SJSA1 (cell line): ENCODE measurements at regions not wholly inside any gene's neighbourhood (a gene's known extent, or its start where the extent isn't known, plus 50 kb on each side); places are given as distances from the start of the nearest gene placed in this dataset.

Source experiments
- DNase-seq, 2 experiments: peaks; one replicate each; pipeline ENCODE4 v3.0.0-alpha.2; 2015 to 2020; ENCODE audit warnings: low spot score in 2 of 2, low read depth in 1 of 2
- H3K27ac ChIP-seq: fragments of 250-450 bp; sonication (Bioruptor Pico); 2 replicates; pipeline ENCODE4 v1.5.1; 2020; ENCODE audit warnings: mild to moderate bottlenecking, moderate library complexity
- H3K27me3 ChIP-seq: fragments of 250-450 bp; sonication (Bioruptor Pico); replicated peaks from 2 replicates; pipeline ENCODE4 v1.5.1; 2020; ENCODE audit warnings: mild to moderate bottlenecking, moderate library complexity
- H3K36me3 ChIP-seq: fragments of 250-450 bp; sonication (Bioruptor Pico); 2 replicates; pipeline ENCODE4 v1.5.1; 2020; ENCODE audit warnings: mild to moderate bottlenecking
- H3K4me1 ChIP-seq: fragments of 250-450 bp; sonication (Bioruptor Pico); replicated peaks from 2 replicates; pipeline ENCODE4 v1.6.1; 2021; ENCODE audit warnings: mild to moderate bottlenecking
- H3K4me3 ChIP-seq: fragments of 250-450 bp; sonication (Bioruptor Pico); 2 replicates; pipeline ENCODE4 v1.5.1; 2020; ENCODE audit warnings: mild to moderate bottlenecking
- H3K9me3 ChIP-seq: fragments of 250-450 bp; sonication (Bioruptor Pico); replicated peaks from 2 replicates; pipeline ENCODE4 v1.5.1; 2020; ENCODE audit warnings: mild to moderate bottlenecking

- H3K4me3 ChIP-seq, result no peak overlapping the region
- H3K27ac ChIP-seq, result no peak overlapping the region; the same call in 1 of the 2 replicates
- H3K9me3 ChIP-seq, result no peaks in the 10 kb centered on the region
- H3K4me1 ChIP-seq, result no peaks in the 10 kb centered on the region
- H3K36me3 ChIP-seq, result no peaks in the 10 kb centered on the region
- H3K27me3 ChIP-seq, result no peaks in the 10 kb centered on the region
- no peak for DNase-seq
Observed at GRCh38 chr2:147792966-147793617, 51.7 kb upstream of the ACVR2A start.

- Histone ChIP-seq H3K27ac (no peak overlapping the region), H3K9me3 (no peaks in the 10 kb centered on the region), H3K27me3 (no peaks in the 10 kb centered on the region), H3K4me1 (no peaks in the 10 kb centered on the region), H3K36me3 (no peaks in the 10 kb centered on the region), H3K4me3 (no peak overlapping the region)
- DNase-seq, result no peak
Observed at GRCh38 chr2:147790580-147790979, 54.2 kb upstream of the ACVR2A start.

GRCh38 chr2:147789720-147790119, 55.1 kb upstream of the ACVR2A start:
- no peak overlapping the region for H3K27ac ChIP-seq
- no peaks in the 10 kb centered on the region for H3K4me1 ChIP-seq
- H3K9me3 ChIP-seq, result no peaks in the 10 kb centered on the region
- no peak overlapping the region for H3K4me3 ChIP-seq
- DNase-seq, result no peak
- no peaks in the 10 kb centered on the region for H3K27me3 ChIP-seq
- H3K36me3 ChIP-seq, result no peaks in the 10 kb centered on the region

- no peak for DNase-seq
- Histone ChIP-seq H3K4me1 (no peaks in the 10 kb centered on the region), H3K27ac (no peak overlapping the region)
Observed at GRCh38 chr2:147789287-147789686, 55.5 kb upstream of the ACVR2A start.

GRCh38 chr2:147782141-147782930, 62.5 kb upstream of the ACVR2A start:
- DNase-seq, result no peak
- no peaks in the 10 kb centered on the region for H3K36me3 ChIP-seq
- no peaks in the 10 kb centered on the region for H3K9me3 ChIP-seq
- H3K4me1 ChIP-seq, result no peaks in the 10 kb centered on the region
- no peaks in the 10 kb centered on the region for H3K27me3 ChIP-seq
- no peak overlapping the region for H3K4me3 ChIP-seq
- H3K27ac ChIP-seq, result no peak overlapping the region

More at GRCh38 chr2:147789287-147789686, 55.5 kb upstream of the ACVR2A start:
- Histone ChIP-seq H3K27me3 (no peaks in the 10 kb centered on the region), H3K4me3 (no peak overlapping the region), H3K36me3 (no peaks in the 10 kb centered on the region), H3K9me3 (no peaks in the 10 kb centered on the region)

- Histone ChIP-seq H3K9me3 (no peaks in the 10 kb centered on the region), H3K36me3 (no peaks in the 10 kb centered on the region), H3K27me3 (no peaks in the 10 kb centered on the region), H3K27ac (no peak overlapping the region), H3K4me1 (no peaks in the 10 kb centered on the region), H3K4me3 (no peak overlapping the region)
- no peak for DNase-seq
Observed at GRCh38 chr2:147779440-147779839, 65.4 kb upstream of the ACVR2A start.

- Histone ChIP-seq H3K36me3 (no peaks in the 10 kb centered on the region), H3K9me3 (no peaks in the 10 kb centered on the region), H3K4me3 (no peak overlapping the region), H3K4me1 (no peaks in the 10 kb centered on the region), H3K27ac (no peak overlapping the region), H3K27me3 (no peaks in the 10 kb centered on the region)
- DNase-seq, result no peak
Observed at GRCh38 chr2:147777394-147777793, 67.4 kb upstream of the ACVR2A start.

- Histone ChIP-seq H3K9me3 (no peaks in the 10 kb centered on the region), H3K4me1 (no peaks in the 10 kb centered on the region), H3K27ac (no peak overlapping the region), H3K27me3 (no peaks in the 10 kb centered on the region), H3K4me3 (no peak overlapping the region), H3K36me3 (no peaks in the 10 kb centered on the region)
- DNase-seq, result no peak
Observed at GRCh38 chr2:147774805-147775204, 70.0 kb upstream of the ACVR2A start.

GRCh38 chr2:147773479-147773878, 71.3 kb upstream of the ACVR2A start:
- H3K27ac ChIP-seq, result no peak overlapping the region
- H3K27me3 ChIP-seq, result no peaks in the 10 kb centered on the region
- no peak for DNase-seq
- H3K36me3 ChIP-seq, result no peaks in the 10 kb centered on the region
- no peaks in the 10 kb centered on the region for H3K4me1 ChIP-seq
- H3K4me3 ChIP-seq, result no peak overlapping the region
- no peaks in the 10 kb centered on the region for H3K9me3 ChIP-seq

- no peak for DNase-seq
- Histone ChIP-seq H3K27ac (no peak overlapping the region), H3K4me1 (no peaks in the 10 kb centered on the region), H3K9me3 (no peaks in the 10 kb centered on the region), H3K36me3 (no peaks in the 10 kb centered on the region), H3K4me3 (no peak overlapping the region), H3K27me3 (no peaks in the 10 kb centered on the region)
Observed at GRCh38 chr2:147772781-147773180, 72.0 kb upstream of the ACVR2A start.

GRCh38 chr2:147763861-147764260, 81.0 kb upstream of the ACVR2A start:
- DNase-seq, result no peak
- H3K27me3 ChIP-seq, result no peaks in the 10 kb centered on the region
- H3K4me3 ChIP-seq, result no peak overlapping the region
- H3K4me1 ChIP-seq, result no peaks in the 10 kb centered on the region
- no peaks in the 10 kb centered on the region for H3K9me3 ChIP-seq
- no peaks in the 10 kb centered on the region for H3K36me3 ChIP-seq
- no peak overlapping the region for H3K27ac ChIP-seq

GRCh38 chr2:147760984-147761383, 83.8 kb upstream of the ACVR2A start:
- no peak for DNase-seq
- no peak overlapping the region for H3K27ac ChIP-seq

GRCh38 chr2:147759536-147759935, 85.3 kb upstream of the ACVR2A start:
- Histone ChIP-seq H3K4me1 (no peaks in the 10 kb centered on the region), H3K27ac (no peak overlapping the region), H3K36me3 (no peaks in the 10 kb centered on the region), H3K9me3 (no peaks in the 10 kb centered on the region), H3K4me3 (no peak overlapping the region), H3K27me3 (no peaks in the 10 kb centered on the region)
- no peak for DNase-seq

More at GRCh38 chr2:147760984-147761383, 83.8 kb upstream of the ACVR2A start:
- H3K9me3 ChIP-seq, result no peaks in the 10 kb centered on the region
- no peaks in the 10 kb centered on the region for H3K36me3 ChIP-seq
- no peaks in the 10 kb centered on the region for H3K27me3 ChIP-seq
- H3K4me1 ChIP-seq, result no peaks in the 10 kb centered on the region
- no peak overlapping the region for H3K4me3 ChIP-seq

GRCh38 chr2:147758821-147759220, 86.0 kb upstream of the ACVR2A start:
- DNase-seq, result no peak
- H3K27ac ChIP-seq, result no peak overlapping the region
- no peaks in the 10 kb centered on the region for H3K36me3 ChIP-seq
- H3K9me3 ChIP-seq, result no peaks in the 10 kb centered on the region
- H3K27me3 ChIP-seq, result no peaks in the 10 kb centered on the region
- H3K4me3 ChIP-seq, result no peak overlapping the region
- H3K4me1 ChIP-seq, result no peaks in the 10 kb centered on the region
